Fibroblast of skin of back (primary cell): ENCODE measurements at regions not wholly inside any gene's neighbourhood (a gene's known extent, or its start where the extent isn't known, plus 50 kb on each side); places are given as distances from the start of the nearest gene placed in this dataset.
A peak's percentile ranks its signal among the peaks of the same experiment; 100 is the strongest.
"Not testable (repeated sequence)": the region's sequence is repeated elsewhere in the genome, so short reads cannot be mapped to it uniquely, and the experiment has no call there.

ENCODE experiments used
- DNase-seq: peaks from one replicate; pipeline ENCODE4 v3.0.0-alpha.2; 2013

- no peak for DNase-seq
Observed at GRCh38 chr6:113052506-113052905, 705.4 kb downstream of the RFPL4B start.

- DNase-seq: no peak
Observed at GRCh38 chr6:113055061-113055460, 707.9 kb downstream of the RFPL4B start.

- no peak for DNase-seq
Observed at GRCh38 chr6:113055998-113056397, 708.9 kb downstream of the RFPL4B start.

GRCh38 chr6:113057567-113058053 lies 710.5 kb downstream of the RFPL4B start:
- DNase-seq: no peak

- DNase-seq: no peak
Observed at GRCh38 chr6:113060664-113061063, 713.5 kb downstream of the RFPL4B start.

- peak; percentile 38 for DNase-seq
Observed at GRCh38 chr6:113065611-113066010, 718.5 kb downstream of the RFPL4B start.

- DNase-seq: peak; percentile 83
Observed at GRCh38 chr6:113067612-113068275, 720.6 kb downstream of the RFPL4B start.

- no peak for DNase-seq
Observed at GRCh38 chr6:113068570-113068969, 721.4 kb downstream of the RFPL4B start.

GRCh38 chr6:113070681-113071080 lies 723.6 kb downstream of the RFPL4B start:
- DNase-seq: not testable (repeated sequence)

- peak; percentile 89 for DNase-seq
Observed at GRCh38 chr6:113073611-113074191, 726.6 kb downstream of the RFPL4B start.

- DNase-seq: peak; percentile 73
Observed at GRCh38 chr6:113076116-113076515, 729.0 kb downstream of the RFPL4B start.

GRCh38 chr6:113076816-113077215 lies 729.7 kb downstream of the RFPL4B start:
- DNase-seq: no peak

- DNase-seq: no peak
Observed at GRCh38 chr6:113077794-113078193, 730.7 kb downstream of the RFPL4B start.

- no peak for DNase-seq
Observed at GRCh38 chr6:113078791-113079190, 731.7 kb downstream of the RFPL4B start.

- peak; percentile 54 for DNase-seq
Observed at GRCh38 chr6:113082745-113083144, 735.6 kb downstream of the RFPL4B start.

- no peak for DNase-seq
Observed at GRCh38 chr6:113083947-113084346, 736.8 kb downstream of the RFPL4B start.

- no peak for DNase-seq
Observed at GRCh38 chr6:113089056-113089455, 741.9 kb downstream of the RFPL4B start.

GRCh38 chr6:113092795-113093194 lies 745.7 kb downstream of the RFPL4B start:
- no peak for DNase-seq

- DNase-seq: peak; percentile 46
Observed at GRCh38 chr6:113094779-113095178, 747.6 kb downstream of the RFPL4B start.

GRCh38 chr6:113095841-113096240 lies 748.7 kb downstream of the RFPL4B start:
- DNase-seq: no peak

- DNase-seq: peak; percentile 76
Observed at GRCh38 chr6:113102761-113103160, 754.4 kb upstream of the MARCKS start.

- DNase-seq: peak; percentile 87
Observed at GRCh38 chr6:113103634-113104361, 753.3 kb upstream of the MARCKS start.

GRCh38 chr6:113104541-113104940 lies 752.6 kb upstream of the MARCKS start:
- no peak for DNase-seq

GRCh38 chr6:113104951-113105350 lies 752.2 kb upstream of the MARCKS start:
- DNase-seq: no peak
